WERI-Rb-1 (cell line): ENCODE measurements at regions not wholly inside any gene's neighbourhood (a gene's known extent, or its start where the extent isn't known, plus 50 kb on each side); places are given as distances from the start of the nearest gene placed in this dataset.
"Not testable (repeated sequence)": the region's sequence is repeated elsewhere in the genome, so short reads cannot be mapped to it uniquely, and the experiment has no call there.

Experiments used
- DNase-seq: peaks from one replicate; pipeline ENCODE4 v3.0.0-alpha.2; 2020
- H3K27ac ChIP-seq: fragments of 250-450 bp; sonication (Bioruptor Pico); 2 replicates; pipeline ENCODE4 v1.5.1; 2020; ENCODE audit warnings: mild to moderate bottlenecking, moderate library complexity
- H3K27me3 ChIP-seq: fragments of 250-450 bp; sonication (Bioruptor Pico); 2 replicates; pipeline ENCODE4 v1.5.1; 2021; ENCODE audit warnings: mild to moderate bottlenecking, low read depth, moderate library complexity; ENCODE audit not compliant: insufficient read depth, severe bottlenecking
- H3K36me3 ChIP-seq: fragments of 250-450 bp; sonication (Bioruptor Pico); 2 replicates; pipeline ENCODE4 v1.5.1; 2020; ENCODE audit warnings: mild to moderate bottlenecking, moderate library complexity
- H3K4me3 ChIP-seq: 2 replicates; pipeline ENCODE4 v1.5.1; 2011; ENCODE audit warnings: low read depth, mild to moderate bottlenecking, control low read depth, low read length
- H3K9me3 ChIP-seq: fragments of 250-450 bp; sonication (Bioruptor Pico); 2 replicates; pipeline ENCODE4 v1.5.1; 2021; ENCODE audit warnings: mild to moderate bottlenecking, moderate library complexity; ENCODE audit not compliant: severe bottlenecking
- CTCF ChIP-seq: IDR thresholded peaks from 2 replicates; pipeline ENCODE4 v1.5.1; 2011; ENCODE audit warnings: low read depth, mild to moderate bottlenecking, control low read depth, inconsistent platforms, low read length

- Histone ChIP-seq H3K4me3 (no peak overlapping the region), H3K27me3 (peaks cover 43% of the 10 kb centered on the region), H3K27ac (no peak overlapping the region), H3K9me3 (no peaks in the 10 kb centered on the region), H3K36me3 (no peaks in the 10 kb centered on the region)
- TF ChIP-seq CTCF: no peak
- no peak for DNase-seq
These were observed 245.6 kb upstream of the KAZN start for GRCh38 chr1:14352897-14353296.

GRCh38 chr1:14361005-14361404 lies 237.5 kb upstream of the KAZN start:
- H3K27ac ChIP-seq, H3K36me3 ChIP-seq, H3K9me3 ChIP-seq, DNase-seq, H3K4me3 ChIP-seq: not testable (repeated sequence)
- H3K27me3 ChIP-seq: peaks cover 19% of the 10 kb centered on the region

- Histone ChIP-seq H3K27ac (no peak overlapping the region), H3K27me3 (peaks cover 26% of the 10 kb centered on the region), H3K4me3 (no peak overlapping the region), H3K36me3 (no peaks in the 10 kb centered on the region), H3K9me3 (no peaks in the 10 kb centered on the region)
- TF ChIP-seq CTCF: no peak
- no peak for DNase-seq
These were observed 236.2 kb upstream of the KAZN start for GRCh38 chr1:14362331-14362730.

- Histone ChIP-seq H3K36me3 (no peaks in the 10 kb centered on the region), H3K4me3 (no peak overlapping the region), H3K27ac (no peak overlapping the region), H3K27me3 (peaks cover 29% of the 10 kb centered on the region), H3K9me3 (no peaks in the 10 kb centered on the region)
- no peak for DNase-seq
- TF ChIP-seq CTCF: no peak
These were observed 235.4 kb upstream of the KAZN start for GRCh38 chr1:14363036-14363590.

- TF ChIP-seq CTCF: 0 out of 2 replicates have a peak, but pooled peaks have one; percentile 12
- no peak overlapping the region for H3K4me3 ChIP-seq
- H3K36me3 ChIP-seq: no peaks in the 10 kb centered on the region
- H3K27ac ChIP-seq: no peak overlapping the region
- no peak for DNase-seq
- peaks cover 37% of the 10 kb centered on the region for H3K27me3 ChIP-seq
- no peaks in the 10 kb centered on the region for H3K9me3 ChIP-seq
These were observed 234.6 kb upstream of the KAZN start for GRCh38 chr1:14363707-14364413.

- H3K27ac ChIP-seq: no peak overlapping the region
- no peak for DNase-seq
- peaks cover 48% of the 10 kb centered on the region for H3K27me3 ChIP-seq
- H3K4me3 ChIP-seq: no peak overlapping the region
- no peak for TF ChIP-seq CTCF
- no peaks in the 10 kb centered on the region for H3K9me3 ChIP-seq
- H3K36me3 ChIP-seq: no peaks in the 10 kb centered on the region
These were observed 233.0 kb upstream of the KAZN start for GRCh38 chr1:14365301-14365988.
